PC-9 (cell line): ENCODE measurements at regions not wholly inside any gene's neighbourhood (a gene's known extent, or its start where the extent isn't known, plus 50 kb on each side); places are given as distances from the start of the nearest gene placed in this dataset.

ENCODE experiments used
- BruUV-seq: library from RNA; stranded (reverse); fragments of 400-500 nt; replicated peaks from 2 replicates; lab custom pipeline; 2021; lab: Mats Ljungman, UMichigan
- CTCF ChIA-PET: fragments of 300-600 bp; sonication (Branson Sonifier 250); formaldehyde crosslinking; loops from one replicate; lab custom pipeline; 2022; ENCODE audit warnings: antibody characterized with exemption; lab: Charles Lee
- POLR2A ChIA-PET: fragments of 300-600 bp; sonication (Branson Sonifier 250); formaldehyde crosslinking; loops from one replicate; lab custom pipeline; 2022; ENCODE audit warnings: antibody characterized with exemption; ENCODE audit not compliant: unreplicated experiment; lab: Charles Lee
- DNase-seq, 2 experiments: peaks; one replicate each; pipeline versions ENCODE4 v3.0.0 to v3.0.0-alpha.2; 2015 to 2022; ENCODE audit warnings: mixed read lengths in 1 of 2
- H2AFZ ChIP-seq: fragments of 200-600 bp; sonication (generic); 2 replicates; pipeline ENCODE4 v1.8.1; 2017; ENCODE audit warnings: antibody characterized with exemption
- H3F3A ChIP-seq: fragments of 200-600 bp; sonication (generic); 2 replicates; pipeline ENCODE4 v1.8.1; 2017; ENCODE audit warnings: antibody characterized with exemption, mild to moderate bottlenecking, low read depth; ENCODE audit not compliant: insufficient read depth
- H3K27ac ChIP-seq: fragments of 200-600 bp; sonication (generic); 2 replicates; pipeline ENCODE4 v1.6.1; 2016; ENCODE audit warnings: mixed run types
- H3K27me3 ChIP-seq: fragments of 200-600 bp; sonication (generic); 2 replicates; pipeline ENCODE4 v1.6.1; 2016; ENCODE audit warnings: low read depth, mixed run types; ENCODE audit not compliant: insufficient read depth
- H3K36me3 ChIP-seq: fragments of 200-600 bp; sonication (generic); 2 replicates; pipeline ENCODE4 v1.6.1; 2016; ENCODE audit warnings: low read depth, mixed run types
- H3K4me1 ChIP-seq: fragments of 200-600 bp; sonication (generic); replicated peaks from 2 replicates; pipeline ENCODE4 v1.6.1; 2016; ENCODE audit warnings: mixed run types; ENCODE audit not compliant: insufficient read depth
- H3K4me2 ChIP-seq: fragments of 200-600 bp; sonication (generic); 2 replicates; pipeline ENCODE4 v1.6.1; 2017; ENCODE audit warnings: mixed run types
- H3K4me3 ChIP-seq: fragments of 200-600 bp; sonication (generic); 2 replicates; pipeline ENCODE4 v1.6.1; 2016; ENCODE audit warnings: mixed run types
- H3K79me2 ChIP-seq: fragments of 200-600 bp; sonication (generic); 2 replicates; pipeline ENCODE4 v1.6.1; 2017; ENCODE audit warnings: low read depth, mixed run types
- H3K9me2 ChIP-seq: fragments of 200-600 bp; sonication (generic); 2 replicates; pipeline ENCODE4 v1.8.1; 2017; ENCODE audit warnings: mild to moderate bottlenecking; ENCODE audit not compliant: insufficient read depth
- H3K9me3 ChIP-seq: fragments of 200-600 bp; sonication (generic); 2 replicates; pipeline ENCODE4 v1.8.1; 2016; ENCODE audit warnings: low read depth; ENCODE audit not compliant: insufficient read depth
- H4K20me1 ChIP-seq: fragments of 200-600 bp; sonication (generic); 2 replicates; pipeline ENCODE4 v1.8.1; 2017; ENCODE audit not compliant: insufficient read depth
- CTCF ChIP-seq: fragments of 200-600 bp; sonication (generic); conservative IDR thresholded peaks from 2 replicates; pipeline ENCODE4 v1.6.1; 2017; ENCODE audit warnings: mixed run types, antibody characterized with exemption, mild to moderate bottlenecking, moderate library complexity
- EZH2 ChIP-seq: fragments of 200-600 bp; sonication (generic); IDR thresholded peaks from 2 replicates; pipeline ENCODE4 v1.8.0; 2017; ENCODE audit warnings: antibody characterized with exemption, low read depth
- intact Hi-C: fragments of 100-400 bp; cut with micrococcal nuclease; formaldehyde crosslinking; loops from one replicate; pipeline ENCODE4 v1.10.0; 2022; ENCODE audit not compliant: unreplicated experiment

DNA sequence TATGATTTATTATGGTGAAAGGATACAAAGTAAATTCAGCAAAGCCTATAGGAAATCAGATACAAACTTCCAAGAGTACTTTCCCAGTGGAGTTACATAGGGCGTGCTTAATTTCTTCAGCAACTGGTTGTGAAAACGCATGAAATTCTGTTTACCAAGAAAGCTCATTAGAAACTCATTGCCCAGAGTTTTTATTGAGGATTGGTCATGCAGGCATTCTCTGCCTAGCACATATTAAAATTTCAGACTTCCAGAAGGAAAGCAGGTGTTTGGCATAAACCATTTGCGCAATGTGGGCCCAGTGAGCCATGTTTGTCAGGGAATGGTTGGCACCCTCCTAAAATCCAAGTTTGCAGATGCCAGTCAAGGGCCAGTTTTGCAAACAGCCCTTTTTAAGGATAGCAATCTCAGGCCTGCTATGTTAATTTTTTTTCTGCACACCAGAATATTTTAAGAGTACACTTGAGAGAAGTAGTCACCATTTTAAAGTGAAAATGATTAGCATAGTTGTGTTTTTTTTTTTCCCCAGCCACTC lies 311.1 kb upstream of the CHD1 start:
- no peak for TF ChIP-seq EZH2
- TF ChIP-seq CTCF = no peak
- Histone ChIP-seq H3F3A (no peaks in the 10 kb centered on the region), H2AFZ (no peak overlapping the region), H3K9me2 (no peaks in the 10 kb centered on the region), H3K4me2 (no peak overlapping the region), H3K79me2 (no peaks in the 10 kb centered on the region), H3K27ac (no peak overlapping the region), H3K4me1 (no peaks in the 10 kb centered on the region), H4K20me1 (no peaks in the 10 kb centered on the region), H3K9me3 (no peaks in the 10 kb centered on the region), H3K36me3 (no peaks in the 10 kb centered on the region), H3K4me3 (no peak overlapping the region), H3K27me3 (no peaks in the 10 kb centered on the region)
- DNase-seq = no peak
- ChIA-PET CTCF (no interaction called here), POLR2A (no interaction called here)
- intact Hi-C loops = no loop called here
- no TSS peak for BruUV-seq

- Histone ChIP-seq H3K4me3 (no peak overlapping the region), H2AFZ (no peak overlapping the region), H3K36me3 (no peaks in the 10 kb centered on the region), H3K9me3 (no peaks in the 10 kb centered on the region), H3K79me2 (no peaks in the 10 kb centered on the region), H4K20me1 (no peaks in the 10 kb centered on the region), H3K9me2 (no peaks in the 10 kb centered on the region), H3K4me2 (no peak overlapping the region), H3K27me3 (no peaks in the 10 kb centered on the region), H3K4me1 (no peaks in the 10 kb centered on the region), H3K27ac (no peak overlapping the region), H3F3A (no peaks in the 10 kb centered on the region)
- ChIA-PET POLR2A (no interaction called here), CTCF (no interaction called here)
- BruUV-seq = no TSS peak
- no peak for DNase-seq
- TF ChIP-seq CTCF (no peak), EZH2 (no peak)
- intact Hi-C loops = no loop called here
Measured at GRCh38 chr5:99191206-99191745, 262.5 kb upstream of the CHD1 start.

- ChIA-PET CTCF (no interaction called here), POLR2A (no interaction called here)
- no peak overlapping the region for H2AFZ ChIP-seq
- H3K4me1 ChIP-seq = no peaks in the 10 kb centered on the region
- H3K79me2 ChIP-seq = no peaks in the 10 kb centered on the region
- H3F3A ChIP-seq = no peaks in the 10 kb centered on the region
- no peaks in the 10 kb centered on the region for H3K27me3 ChIP-seq
- no peaks in the 10 kb centered on the region for H3K36me3 ChIP-seq
- no peaks in the 10 kb centered on the region for H3K9me3 ChIP-seq
- no peak for TF ChIP-seq EZH2
- no peak for DNase-seq
- intact Hi-C loops = no loop called here
- no peak overlapping the region for H3K4me3 ChIP-seq
- no peak overlapping the region for H3K4me2 ChIP-seq
- no TSS peak for BruUV-seq
- H3K27ac ChIP-seq = no peak overlapping the region
- no peaks in the 10 kb centered on the region for H4K20me1 ChIP-seq
- no peaks in the 10 kb centered on the region for H3K9me2 ChIP-seq
Measured at GRCh38 chr5:99187611-99188010, 258.8 kb upstream of the CHD1 start.

DNA sequence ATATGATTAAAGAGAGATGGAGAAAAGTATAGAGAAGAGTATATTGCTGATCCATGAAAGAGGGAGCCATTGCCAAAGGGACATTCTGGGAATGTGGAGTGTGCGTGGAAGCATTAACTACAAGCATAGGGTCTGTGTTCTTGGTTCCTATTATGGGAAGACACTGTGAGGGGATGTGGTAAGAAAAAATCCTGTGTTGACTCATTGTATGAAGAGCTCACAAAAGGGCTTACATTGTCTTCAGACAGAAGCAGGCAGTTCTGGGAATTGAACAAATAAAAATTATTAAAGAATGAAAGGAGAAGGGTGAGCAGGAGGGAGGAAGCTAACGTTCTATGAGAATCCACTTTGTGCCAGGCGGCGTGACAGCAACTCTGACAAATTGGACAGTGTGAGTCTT lies 250.4 kb upstream of the CHD1 start:
- CTCF ChIA-PET = no interaction called here
- Histone ChIP-seq H3K27ac (no peak overlapping the region), H3K27me3 (no peaks in the 10 kb centered on the region), H3K4me3 (no peak overlapping the region), H3K79me2 (no peaks in the 10 kb centered on the region), H3F3A (no peaks in the 10 kb centered on the region), H4K20me1 (no peaks in the 10 kb centered on the region), H3K4me1 (no peaks in the 10 kb centered on the region), H3K9me2 (no peaks in the 10 kb centered on the region), H3K36me3 (no peaks in the 10 kb centered on the region), H2AFZ (no peak overlapping the region), H3K9me3 (no peaks in the 10 kb centered on the region), H3K4me2 (no peak overlapping the region)
- BruUV-seq = no TSS peak
- intact Hi-C loops = no loop called here
- POLR2A ChIA-PET = no interaction called here
- TF ChIP-seq EZH2 (no peak), CTCF (no peak)
- no peak for DNase-seq
